NCI-H2081 treated with DMSO at 0.1 percent for 48 hours (cell line): ENCODE measurements at regions not wholly inside any gene's neighbourhood (a gene's known extent, or its start where the extent isn't known, plus 50 kb on each side); places are given as distances from the start of the nearest gene placed in this dataset.

Source experiments
- DNase-seq: peaks from one replicate; lab custom pipeline; 2025; lab: John Stamatoyannopoulos, UW

DNA sequence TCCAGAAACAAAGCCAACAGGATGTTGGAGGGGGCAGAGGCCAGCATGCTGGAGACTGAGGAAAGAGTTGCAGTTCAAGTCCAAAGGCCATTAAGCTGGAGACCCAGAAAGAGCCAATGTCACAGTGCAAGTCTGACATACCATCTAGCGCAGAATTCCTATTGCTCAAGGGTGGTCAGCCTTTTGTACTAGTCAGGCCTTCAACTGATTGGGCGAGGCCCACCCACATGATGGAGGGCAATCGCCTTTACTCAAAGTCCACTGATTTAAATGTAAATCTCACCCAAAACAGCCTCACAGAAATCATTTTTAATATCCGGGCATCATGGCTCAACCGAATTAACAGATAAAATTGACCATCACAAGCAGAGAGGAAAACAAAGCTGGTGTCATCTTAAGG lies 113.9 kb downstream of the RCN1 start:
- no peak for DNase-seq

DNA sequence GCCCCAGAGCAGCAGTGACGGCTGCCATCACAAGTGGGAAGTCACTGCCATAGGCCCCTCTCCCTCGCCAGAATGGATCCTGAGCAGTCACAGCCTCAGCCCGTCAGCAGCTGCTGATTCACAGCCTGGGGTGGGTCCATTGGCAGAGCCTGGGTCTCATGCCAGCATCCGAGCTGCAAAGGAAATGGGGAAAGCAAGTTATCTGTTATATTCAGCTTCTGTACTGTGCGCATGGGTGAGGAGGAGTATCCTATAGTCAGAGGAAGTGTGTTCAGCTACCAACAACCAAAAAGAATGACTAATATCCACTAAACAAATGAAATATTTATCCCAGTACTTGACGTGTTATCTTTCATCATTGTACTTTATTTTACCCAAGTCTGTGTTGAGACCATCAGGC lies 119.7 kb downstream of the RCN1 start:
- DNase-seq = no peak

DNA sequence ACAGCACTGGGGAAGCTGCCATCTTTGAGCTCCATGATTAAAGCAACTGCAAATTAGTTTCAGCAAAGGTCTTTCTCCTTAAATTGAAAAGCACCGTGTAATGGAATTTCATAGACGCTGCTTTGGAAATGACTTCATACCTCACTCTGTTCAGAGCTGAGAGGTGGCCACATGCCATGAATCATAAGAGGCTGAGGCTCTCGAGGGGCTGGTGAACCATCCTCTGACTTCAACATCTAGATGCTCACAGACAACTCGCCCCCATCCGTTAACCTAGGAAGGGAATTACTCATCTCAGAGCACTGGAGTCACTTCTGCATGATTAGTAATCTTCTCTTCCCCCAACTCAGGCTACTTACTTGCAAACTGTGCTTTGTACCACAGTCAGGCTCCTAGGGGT lies 122.3 kb downstream of the RCN1 start:
- no peak for DNase-seq

DNA sequence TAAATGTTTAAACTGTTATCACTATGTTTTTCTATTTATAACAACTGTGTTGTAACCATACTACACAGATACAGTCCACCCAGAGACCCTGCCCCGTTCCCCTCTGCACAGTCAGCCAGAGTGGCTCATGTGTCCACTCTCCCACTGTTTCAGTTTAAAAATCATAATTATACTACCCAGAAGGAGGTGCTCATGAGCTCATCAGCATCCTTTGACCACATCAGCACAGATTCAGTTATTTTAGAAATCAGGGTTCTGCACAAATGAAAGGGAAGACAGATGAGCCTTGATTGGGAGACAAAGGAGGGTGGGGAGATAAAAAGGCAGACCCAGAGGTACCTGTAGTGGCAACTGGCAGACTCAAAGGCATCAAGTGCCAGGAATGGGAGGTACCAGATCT lies 124.3 kb downstream of the RCN1 start:
- DNase-seq = no peak

DNA sequence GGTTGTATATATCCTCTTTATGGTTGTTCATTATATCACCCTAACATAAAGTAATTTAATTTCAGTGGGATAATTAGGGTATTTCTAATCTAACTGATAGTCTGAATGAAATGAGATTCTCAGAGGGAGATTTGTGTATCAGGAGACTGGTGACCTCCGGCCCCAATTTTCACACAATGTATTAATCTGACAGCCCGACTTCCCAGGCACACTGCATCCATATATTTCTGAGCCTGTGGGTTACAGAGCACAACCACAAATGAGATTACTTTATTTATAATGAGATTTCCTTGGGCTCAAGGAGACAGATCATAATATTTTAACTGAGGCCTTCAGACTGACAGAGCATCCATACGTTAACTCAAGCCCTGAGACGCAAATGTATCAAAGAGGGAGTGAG lies 125.9 kb downstream of the RCN1 start:
- no peak for DNase-seq

DNA sequence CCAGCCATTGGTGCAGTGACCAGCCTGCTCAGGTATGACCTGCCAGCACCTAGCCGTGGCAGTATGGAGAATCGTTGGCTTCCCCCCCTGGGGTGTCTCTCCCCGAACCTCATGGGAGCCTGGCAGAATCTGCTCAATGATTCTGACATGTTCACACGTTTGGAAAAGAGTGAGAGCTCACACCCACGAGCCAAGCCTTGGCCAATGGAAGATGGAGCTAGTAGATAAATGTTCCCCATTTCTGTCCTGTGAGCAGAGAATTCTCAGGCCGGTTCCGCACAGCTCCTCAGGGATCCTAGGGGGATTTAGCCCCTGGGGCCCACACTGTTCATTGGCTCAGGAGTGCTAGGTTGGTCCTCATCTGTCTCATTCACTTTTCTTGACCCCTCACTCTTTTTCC lies 128.4 kb downstream of the RCN1 start:
- DNase-seq = no peak

DNA sequence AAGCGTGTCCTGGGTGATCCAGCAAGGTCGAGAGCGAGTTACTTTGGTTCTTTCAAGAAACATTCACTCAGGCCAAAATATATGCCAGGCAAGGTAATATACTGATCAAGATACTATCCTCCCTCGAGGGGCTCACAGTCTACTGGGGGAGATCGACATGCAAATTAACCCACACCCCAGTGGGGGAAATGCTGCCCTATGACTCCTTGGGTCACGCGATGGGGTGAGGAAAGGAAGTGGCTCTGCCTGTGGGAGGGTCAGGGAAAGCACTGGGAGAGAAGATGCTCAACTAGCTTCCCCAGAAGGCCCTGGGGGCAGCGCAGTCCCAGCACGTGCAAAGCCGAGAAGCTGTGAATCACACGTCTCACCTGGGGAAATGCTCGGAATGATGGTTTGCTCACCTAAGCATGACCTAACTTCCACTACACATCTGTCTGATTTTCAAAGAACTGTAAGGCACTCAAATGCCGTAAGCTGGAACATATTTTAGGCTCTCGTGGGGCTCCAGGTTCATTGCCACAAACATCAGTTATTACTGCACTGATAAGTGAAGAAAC lies 130.7 kb downstream of the RCN1 start:
- DNase-seq = no peak

DNA sequence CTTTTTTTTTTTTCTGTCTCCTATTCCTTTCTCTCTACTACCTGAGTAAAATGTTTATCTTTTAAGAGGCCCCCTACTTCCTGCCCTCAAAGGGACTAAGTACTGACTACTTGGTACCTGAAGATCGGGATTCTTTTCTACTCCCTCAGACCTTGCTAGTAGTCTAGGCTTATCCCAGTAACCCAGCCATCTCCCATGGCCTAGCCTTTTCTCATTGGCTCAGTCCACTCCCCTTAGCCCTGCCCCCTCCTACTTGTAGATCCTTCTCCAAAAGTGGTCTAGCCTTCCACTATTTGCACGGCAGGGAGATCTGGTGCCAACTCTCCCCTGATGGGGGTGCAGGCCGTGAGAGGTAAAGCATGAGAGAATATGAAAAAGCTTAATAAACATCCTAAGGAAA lies 133.7 kb downstream of the RCN1 start:
- no peak for DNase-seq

DNA sequence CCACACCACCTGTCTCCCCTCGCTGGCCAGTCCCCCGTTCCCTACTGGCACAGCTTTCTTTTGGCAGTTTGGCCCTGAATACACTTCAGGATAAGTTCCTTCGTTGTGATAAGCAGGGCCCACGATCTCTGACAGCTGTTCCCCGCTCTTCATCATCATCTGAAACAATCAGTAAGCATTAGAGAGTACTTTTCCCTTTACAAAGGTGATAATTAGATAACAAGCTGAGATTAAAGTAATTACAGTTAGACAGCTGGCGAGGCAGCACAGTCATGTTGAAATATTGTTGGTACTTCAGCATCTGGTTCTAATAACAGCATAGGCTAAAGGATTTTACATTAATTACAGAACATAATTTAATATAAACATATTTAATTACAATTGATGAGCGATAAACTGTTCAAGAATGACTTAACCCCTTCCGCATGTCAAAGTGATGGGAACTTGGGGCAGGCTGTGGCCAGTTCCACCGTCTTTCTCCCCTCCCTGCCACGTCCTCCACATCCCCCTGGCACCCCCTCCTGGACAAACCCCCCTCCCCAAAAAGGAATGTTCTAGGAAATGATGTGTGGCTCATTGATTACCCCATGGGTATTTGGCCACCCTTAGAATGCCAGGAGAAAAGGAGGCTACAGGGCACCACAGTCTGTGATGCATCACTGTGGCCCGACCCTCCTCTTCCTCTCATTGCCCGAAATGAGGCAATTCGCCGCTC lies 134.9 kb downstream of the RCN1 start:
- no peak for DNase-seq

DNA sequence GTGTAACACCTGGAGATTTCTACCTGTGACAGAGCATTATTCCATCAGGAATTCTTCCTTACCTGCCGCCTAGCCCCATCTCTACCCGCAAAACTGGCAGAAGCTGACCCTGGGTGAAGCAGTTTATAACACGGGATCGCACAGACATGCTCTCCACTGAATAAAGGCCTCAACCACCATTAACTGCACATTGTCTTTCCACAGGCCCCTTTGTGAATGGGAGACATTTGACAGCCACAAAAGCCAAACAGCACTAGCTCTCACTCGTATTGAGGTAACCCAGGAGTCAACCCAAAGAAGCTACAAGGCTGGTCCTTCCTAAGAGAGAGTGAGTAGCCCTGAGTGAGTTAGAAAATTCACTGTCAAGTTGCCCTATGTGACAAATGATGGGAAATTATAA lies 135.6 kb downstream of the RCN1 start:
- no peak for DNase-seq

DNA sequence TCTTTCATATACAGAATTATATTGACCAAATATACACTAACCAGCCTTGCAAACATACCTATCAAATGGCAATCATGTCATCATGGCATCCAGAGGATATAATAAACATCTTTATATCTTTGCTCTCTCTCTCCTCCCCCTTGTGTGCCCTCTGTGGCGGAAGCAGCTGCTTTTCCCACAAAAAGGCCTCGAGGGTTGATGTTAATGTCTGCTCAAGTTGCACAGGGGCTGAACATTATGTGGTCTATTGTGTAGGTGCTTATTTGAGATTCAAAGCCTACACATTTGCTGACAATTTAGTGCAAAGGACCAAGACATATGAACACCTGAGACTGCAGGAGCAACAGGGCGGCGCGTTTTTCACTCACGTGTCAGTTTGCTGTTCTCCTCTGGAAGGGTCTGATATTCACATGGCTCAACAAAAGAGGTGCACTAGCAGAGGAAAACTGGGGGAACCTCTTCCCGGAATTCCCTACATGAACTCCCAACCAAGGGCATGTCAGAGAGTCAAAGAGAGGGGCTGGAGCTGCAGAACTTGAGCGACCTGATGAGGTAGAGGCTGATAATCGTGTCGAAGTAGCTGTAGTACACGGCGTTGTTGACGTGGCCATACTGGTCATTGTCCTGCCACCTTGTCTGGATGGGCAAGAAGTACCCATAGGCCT lies 138.8 kb downstream of the RCN1 start:
- no peak for DNase-seq

DNA sequence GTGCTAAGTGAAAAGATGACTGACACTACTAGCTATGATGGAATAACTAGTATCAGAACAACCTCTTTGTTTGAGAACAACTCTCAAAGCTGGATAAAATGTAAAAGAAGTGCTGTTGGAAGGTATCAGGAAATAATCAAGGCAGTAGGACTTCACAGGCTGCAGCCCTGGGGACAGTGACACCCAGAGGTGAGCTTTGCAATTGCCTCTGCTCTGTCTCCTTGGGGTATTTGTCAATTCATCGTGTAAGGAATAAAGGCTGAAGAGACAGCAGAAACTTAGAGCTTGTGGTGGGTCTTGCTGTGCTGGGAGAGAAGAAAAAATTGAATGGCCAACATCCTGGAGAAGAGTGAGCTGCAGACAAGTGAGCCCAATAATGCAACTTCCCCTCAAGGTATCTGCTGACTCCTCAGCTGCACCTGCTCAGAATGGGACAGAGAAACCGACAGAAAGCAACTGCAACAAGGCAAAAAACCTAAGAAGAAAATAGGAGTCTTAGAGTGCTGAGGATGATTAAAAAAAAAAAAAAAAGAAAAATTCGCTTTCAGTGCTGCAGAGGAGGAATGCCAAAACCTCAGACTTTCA lies 141.1 kb downstream of the RCN1 start:
- no peak for DNase-seq

DNA sequence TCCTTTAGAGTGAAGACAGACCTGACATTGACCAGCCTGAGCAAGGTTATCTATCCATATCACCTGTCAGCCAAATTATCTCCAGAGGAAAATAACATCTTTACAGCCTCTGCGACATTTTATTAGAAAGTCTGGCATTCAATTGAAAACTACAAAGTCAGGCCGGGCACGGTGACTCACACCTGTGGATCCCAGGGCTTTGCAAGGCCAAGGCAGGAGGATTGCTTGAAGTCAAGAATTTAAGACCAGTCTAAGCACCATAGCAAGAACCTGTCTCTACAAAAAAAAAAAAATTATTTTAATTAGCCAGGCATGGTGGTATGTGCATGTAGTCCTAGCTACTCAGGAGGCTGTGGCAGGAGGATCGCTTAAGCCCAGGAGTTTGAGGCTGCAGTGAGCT lies 141.6 kb downstream of the RCN1 start:
- no peak for DNase-seq

DNA sequence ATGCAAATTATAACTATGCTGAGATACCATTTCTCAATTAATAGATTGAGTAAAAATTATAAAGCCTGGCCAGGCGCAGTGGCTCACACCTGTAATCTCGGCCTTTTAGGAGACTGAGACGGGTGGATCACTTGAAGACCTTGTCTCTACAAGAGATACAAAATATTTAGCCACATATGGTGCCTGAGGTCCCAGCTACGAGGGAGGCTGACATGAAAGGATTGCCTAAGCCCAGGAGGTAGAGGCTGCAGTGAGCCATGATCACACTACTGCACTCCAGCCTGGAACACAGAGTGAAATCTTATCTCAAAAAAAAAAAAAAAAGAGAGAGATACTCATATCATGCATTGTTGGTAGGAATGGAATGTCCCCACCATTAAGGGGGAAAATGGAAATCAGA lies 142.4 kb downstream of the RCN1 start:
- DNase-seq = no peak

DNA sequence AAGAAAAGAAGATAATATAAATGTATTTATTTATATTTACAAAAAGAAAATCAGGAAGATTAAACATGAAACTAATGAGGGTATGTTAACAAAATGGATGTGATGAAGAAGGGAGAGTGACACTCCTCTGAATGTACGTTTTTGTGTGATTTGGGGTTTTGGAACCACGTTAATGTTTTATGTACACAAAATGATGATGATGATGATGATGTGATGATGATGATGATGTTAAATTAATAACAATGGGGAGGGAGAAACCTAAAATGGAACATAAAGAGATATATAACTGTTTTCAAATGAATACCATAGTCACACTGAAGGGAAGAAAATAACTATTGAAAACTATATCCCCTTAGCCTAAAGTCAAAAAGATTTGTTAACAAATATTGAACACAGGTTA lies 143.1 kb downstream of the RCN1 start:
- DNase-seq = no peak

DNA sequence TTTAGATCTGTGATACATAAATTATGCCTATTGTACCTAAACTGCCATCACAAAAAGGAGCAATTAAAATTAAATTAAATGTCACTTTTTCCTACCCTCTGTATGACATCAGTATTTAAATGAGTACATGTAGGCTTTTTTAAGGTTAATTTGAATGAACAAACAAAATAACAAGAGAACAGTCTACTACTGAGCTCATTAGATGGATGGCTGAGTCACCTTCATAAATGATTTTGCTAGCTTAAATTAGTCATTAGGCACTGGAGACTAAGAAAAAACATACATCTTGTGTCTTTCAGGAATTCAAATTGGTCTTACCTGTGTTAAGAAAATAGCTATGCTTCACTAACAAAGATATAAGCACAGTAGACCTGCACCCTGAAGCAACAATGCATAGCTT lies 153.6 kb downstream of the RCN1 start:
- no peak for DNase-seq

DNA sequence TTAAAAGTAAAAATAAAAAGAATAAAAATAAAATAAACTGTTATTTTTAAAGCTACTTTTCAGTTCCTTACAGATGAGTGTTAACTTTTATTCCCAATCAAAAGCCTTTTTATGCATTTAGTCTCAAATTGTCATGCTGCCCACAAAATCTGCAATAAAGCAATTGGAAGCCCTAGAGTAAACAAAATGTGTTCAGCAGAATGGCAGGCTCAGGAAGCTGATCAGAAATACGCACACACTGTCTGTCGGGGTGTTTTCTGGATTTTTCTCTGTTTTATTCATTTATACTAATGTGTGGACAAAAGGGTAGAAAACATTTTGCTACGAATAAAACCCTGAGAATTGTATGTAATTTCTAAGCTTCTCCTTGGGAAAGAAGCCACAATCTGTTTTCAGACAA lies 162.8 kb downstream of the RCN1 start:
- DNase-seq = no peak

DNA sequence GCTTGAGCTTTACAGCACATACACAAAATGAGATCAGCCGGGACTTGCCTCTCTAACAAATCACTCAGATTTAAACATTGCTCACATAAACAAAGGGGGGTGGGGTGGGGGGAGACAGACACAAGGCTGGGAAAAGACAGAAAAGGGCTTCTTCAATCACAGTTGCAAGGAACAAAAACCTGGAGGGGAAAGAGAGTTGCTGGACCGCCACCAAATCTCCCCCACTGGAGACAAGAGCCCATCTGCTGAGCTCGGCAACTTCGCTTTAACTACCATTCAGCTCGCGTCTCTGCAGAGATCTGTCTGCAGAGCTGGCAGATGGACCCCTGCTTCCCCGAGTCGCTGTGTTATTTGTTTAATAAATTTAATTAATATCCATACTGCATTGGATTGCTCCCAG lies 165.0 kb downstream of the RCN1 start:
- DNase-seq = no peak

DNA sequence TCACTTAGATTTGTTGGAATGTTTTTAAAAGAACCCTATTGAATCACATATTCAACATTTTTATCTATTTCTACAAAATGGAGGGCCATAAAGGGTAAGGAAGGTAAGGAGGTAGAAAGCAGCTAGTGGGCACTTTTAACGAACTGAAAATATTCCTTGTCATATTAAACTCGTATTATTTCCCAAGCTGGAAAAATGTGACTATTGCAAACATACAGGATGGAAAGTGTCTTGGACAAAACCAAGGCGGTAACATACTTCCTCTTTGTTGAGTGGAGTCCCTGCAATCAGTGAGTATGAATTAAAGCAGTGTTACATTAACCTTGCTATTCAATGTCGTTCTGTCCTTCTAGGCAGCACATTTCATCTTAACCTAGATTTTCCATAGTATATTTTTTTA lies 165.6 kb downstream of the RCN1 start:
- DNase-seq = no peak

DNA sequence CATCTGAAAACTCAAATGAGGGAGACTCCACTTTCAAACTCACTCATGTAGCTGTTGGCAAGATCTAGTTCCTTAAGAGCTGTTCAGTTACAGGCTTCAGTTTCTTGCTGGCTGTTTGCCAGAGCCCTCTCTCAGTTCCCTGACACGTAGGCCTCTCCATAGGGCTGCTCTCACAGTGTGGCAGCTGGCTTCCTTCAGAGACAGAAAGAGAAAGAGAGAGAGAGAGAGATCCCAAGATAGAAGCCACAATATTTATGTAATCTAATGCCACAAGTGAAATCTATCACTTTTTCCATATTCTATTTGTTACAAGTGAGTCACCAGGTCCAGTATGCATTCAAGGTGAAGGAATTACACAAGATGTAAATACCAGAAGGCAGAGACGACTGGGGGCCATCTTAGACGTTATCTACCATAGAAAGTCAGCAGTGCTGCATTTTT lies 168.8 kb downstream of the RCN1 start:
- DNase-seq = no peak

DNA sequence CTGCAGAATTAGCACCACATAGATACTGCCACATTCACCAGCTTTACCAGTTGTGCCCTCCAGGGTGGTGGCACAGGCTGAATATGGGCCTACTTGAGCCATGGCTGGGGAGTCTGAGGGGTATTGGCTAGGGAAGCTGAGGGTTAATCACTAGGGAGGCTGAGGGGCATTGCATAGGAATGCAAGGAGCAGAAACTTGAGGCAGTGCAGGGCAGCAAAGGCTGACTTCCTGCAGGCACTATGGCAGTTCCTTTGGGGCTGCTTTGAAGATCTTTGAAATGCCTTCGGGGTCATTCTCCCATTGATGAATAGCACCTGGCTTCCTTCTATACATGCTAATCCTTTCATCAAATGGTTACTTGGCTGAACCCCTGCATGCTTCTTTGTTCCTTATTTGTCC lies 171.5 kb downstream of the RCN1 start:
- no peak for DNase-seq

DNA sequence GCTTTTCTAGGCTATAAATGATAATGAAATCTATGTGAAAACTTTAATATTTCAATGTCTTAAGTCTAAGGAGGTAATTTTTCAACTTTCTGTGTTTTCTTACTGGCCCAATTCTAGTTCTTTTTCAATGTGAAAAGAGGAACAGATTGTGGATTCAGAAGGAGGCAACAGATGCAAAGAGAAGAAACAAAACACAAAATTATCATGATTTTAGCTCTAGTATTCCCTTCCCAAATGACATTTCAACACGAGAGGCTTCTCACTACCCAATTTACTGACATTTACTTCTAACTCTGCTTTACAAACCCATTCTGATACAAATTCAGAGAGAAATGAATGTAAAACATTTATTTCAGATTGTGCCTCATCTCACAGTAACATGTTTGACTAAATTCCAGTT lies 169.4 kb downstream of the WT1 start:
- DNase-seq = no peak

DNA sequence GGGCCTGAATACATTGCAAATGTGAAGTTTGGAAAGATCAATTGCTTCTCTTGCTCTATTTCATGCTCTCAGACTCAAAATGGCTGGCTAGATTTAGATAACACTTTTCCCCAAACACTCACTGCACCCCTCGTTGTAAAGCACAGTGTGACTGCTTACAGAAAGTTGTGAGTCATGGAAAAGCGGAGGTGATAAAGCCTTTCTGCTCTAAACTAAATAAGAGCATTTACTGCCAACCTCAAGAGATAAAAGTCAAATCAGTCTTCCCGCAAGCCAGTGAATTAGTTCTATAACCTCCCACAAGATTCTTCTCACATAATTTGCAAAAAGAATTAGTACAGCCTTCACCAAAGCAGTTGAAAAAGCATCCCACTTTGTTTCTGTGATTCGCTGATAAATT lies 168.7 kb downstream of the WT1 start:
- DNase-seq = no peak
